HS-27A (cell line): ENCODE measurements at regions not wholly inside any gene's neighbourhood (a gene's known extent, or its start where the extent isn't known, plus 50 kb on each side); places are given as distances from the start of the nearest gene placed in this dataset.

Experiments used
- DNase-seq: peaks from one replicate; pipeline ENCODE4 v3.0.0-alpha.2; 2012; ENCODE audit warnings: low read depth, missing footprints

- DNase-seq = no peak
Measured at GRCh38 chr7:55629051-55629677, 56.9 kb upstream of the VOPP1 start.

GRCh38 chr7:55624813-55625212 is 52.5 kb upstream of the VOPP1 start:
- DNase-seq = no peak

- DNase-seq = no peak
Measured at GRCh38 chr7:55623617-55624016, 51.3 kb upstream of the VOPP1 start.

GRCh38 chr7:55622241-55622640 is 49.9 kb upstream of the VOPP1 start:
- DNase-seq = no peak
